Lung (tissue), 11 donors: ENCODE measurements at regions not wholly inside any gene's neighbourhood (a gene's known extent, or its start where the extent isn't known, plus 50 kb on each side); places are given as distances from the start of the nearest gene placed in this dataset.
"Not testable (repeated sequence)": the region's sequence is repeated elsewhere in the genome, so short reads cannot be mapped to it uniquely, and the experiment has no call there.

Experiments used
- ATAC-seq: fragments of 200-7000 bp; cut with Tn5 transposase; one replicate; pipeline ENCODE4 v1.9.1; 2020; ENCODE audit warnings: moderate number of reproducible peaks; ENCODE audit not compliant: insufficient read depth, low FRiP score
- DNase-seq, 3 donors: peaks; one replicate each; pipeline ENCODE4 v3.0.0-alpha.2; 2013 to 2017
- H3K27ac ChIP-seq, 2 donors: one replicate each; pipeline ENCODE4 v1.5.1; 2013; ENCODE audit warnings: mild to moderate bottlenecking in 2 of 2, moderate library complexity in 2 of 2, control low read depth in 1 of 2, inconsistent platforms in 1 of 2, low read depth in 1 of 2, low read length in 1 of 2
- H3K27me3 ChIP-seq, 3 donors: one replicate each; pipeline ENCODE4 v1.5.1; 2013; ENCODE audit warnings: low read length in 2 of 3; ENCODE audit not compliant: control insufficient read depth in 3 of 3, insufficient read depth in 3 of 3
- H3K36me3 ChIP-seq, 4 donors: one replicate each; pipeline ENCODE4 v1.5.1; 2013; ENCODE audit warnings: low read length in 4 of 4, mild to moderate bottlenecking in 1 of 4, moderate library complexity in 1 of 4; ENCODE audit not compliant: control insufficient read depth in 4 of 4, insufficient read depth in 4 of 4
- H3K4me1 ChIP-seq, 5 donors: one replicate each; pipeline ENCODE4 v1.5.1; 2013; ENCODE audit warnings: low read length in 5 of 5, mild to moderate bottlenecking in 2 of 5, moderate library complexity in 1 of 5; ENCODE audit not compliant: control insufficient read depth in 5 of 5, insufficient read depth in 5 of 5
- H3K4me3 ChIP-seq: one replicate; pipeline ENCODE4 v1.5.1; 2013; ENCODE audit warnings: mild to moderate bottlenecking, control low read depth, moderate library complexity
- H3K9ac ChIP-seq, 2 donors: one replicate each; pipeline ENCODE4 v1.5.1; 2013; ENCODE audit warnings: low read length in 2 of 2, control low read depth in 1 of 2; ENCODE audit not compliant: insufficient read depth in 1 of 2
- H3K9me3 ChIP-seq, 4 donors: one replicate each; pipeline ENCODE4 v1.5.1; 2013; ENCODE audit warnings: low read length in 3 of 4, mild to moderate bottlenecking in 1 of 4, moderate library complexity in 1 of 4; ENCODE audit not compliant: control insufficient read depth in 4 of 4, insufficient read depth in 3 of 4
- WGBS, 2 donors: extraction: QIAGEN DNeasy Blood & Tissue Kit; methylation state at CpG; one replicate each; pipeline ENCODE4 v1.1.7; 2013; 5-methylcytosine and 5-hydroxymethylcytosine counted together
- TF ChIP-seq, protein P1 (sequence below): IDR thresholded peaks from 2 replicates; pipeline ENCODE4 v1.5.1; 2012; ENCODE audit warnings: mild to moderate bottlenecking; ENCODE audit errors: control extremely low read depth, extremely low read depth
- donor health status: control.
- donor health status: control.
- donor health status: Bipolar disorder and iron deficiency.
- donor health status: healthy.
- donor health status: DM: yes; HTN: yes; CAD: no.

DNA sequence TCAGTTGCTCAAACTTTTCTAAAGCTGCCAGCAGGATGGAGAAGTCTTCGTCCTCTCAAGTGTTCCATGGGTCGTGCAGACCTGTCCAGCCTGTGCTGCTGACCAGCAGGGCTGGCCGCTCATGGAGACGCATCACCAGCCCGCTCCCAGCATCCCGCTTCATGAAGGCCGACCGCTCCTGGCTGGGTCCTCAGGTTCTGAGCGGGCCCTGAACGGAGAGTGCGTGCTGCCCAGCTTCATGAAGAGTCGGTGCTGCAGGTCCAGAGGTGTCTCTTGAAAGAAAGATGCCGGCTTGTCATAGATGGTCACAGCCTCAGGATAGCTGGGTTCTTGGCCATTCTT, 75.8 kb upstream of the KCNAB1 start:
- 94 to 98% methylated on average over 13 of the region's 13 CpGs for WGBS, 2 donors
- ATAC-seq = no peak
- H3K27me3 ChIP-seq = no peaks in the 10 kb centered on the region
- no peak overlapping the region for H3K4me3 ChIP-seq
- DNase-seq = no peak
- no peaks in the 10 kb centered on the region for H3K36me3 ChIP-seq
- TF ChIP-seq, protein P1, sequence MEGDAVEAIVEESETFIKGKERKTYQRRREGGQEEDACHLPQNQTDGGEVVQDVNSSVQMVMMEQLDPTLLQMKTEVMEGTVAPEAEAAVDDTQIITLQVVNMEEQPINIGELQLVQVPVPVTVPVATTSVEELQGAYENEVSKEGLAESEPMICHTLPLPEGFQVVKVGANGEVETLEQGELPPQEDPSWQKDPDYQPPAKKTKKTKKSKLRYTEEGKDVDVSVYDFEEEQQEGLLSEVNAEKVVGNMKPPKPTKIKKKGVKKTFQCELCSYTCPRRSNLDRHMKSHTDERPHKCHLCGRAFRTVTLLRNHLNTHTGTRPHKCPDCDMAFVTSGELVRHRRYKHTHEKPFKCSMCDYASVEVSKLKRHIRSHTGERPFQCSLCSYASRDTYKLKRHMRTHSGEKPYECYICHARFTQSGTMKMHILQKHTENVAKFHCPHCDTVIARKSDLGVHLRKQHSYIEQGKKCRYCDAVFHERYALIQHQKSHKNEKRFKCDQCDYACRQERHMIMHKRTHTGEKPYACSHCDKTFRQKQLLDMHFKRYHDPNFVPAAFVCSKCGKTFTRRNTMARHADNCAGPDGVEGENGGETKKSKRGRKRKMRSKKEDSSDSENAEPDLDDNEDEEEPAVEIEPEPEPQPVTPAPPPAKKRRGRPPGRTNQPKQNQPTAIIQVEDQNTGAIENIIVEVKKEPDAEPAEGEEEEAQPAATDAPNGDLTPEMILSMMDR = no peak
- no peaks in the 10 kb centered on the region for H3K4me1 ChIP-seq
- peaks cover 0 to 2% (median 0%) of the 10 kb centered on the region in 4 donors for H3K9me3 ChIP-seq
- no peak overlapping the region for H3K9ac ChIP-seq
- H3K27ac ChIP-seq = no peak overlapping the region

DNA sequence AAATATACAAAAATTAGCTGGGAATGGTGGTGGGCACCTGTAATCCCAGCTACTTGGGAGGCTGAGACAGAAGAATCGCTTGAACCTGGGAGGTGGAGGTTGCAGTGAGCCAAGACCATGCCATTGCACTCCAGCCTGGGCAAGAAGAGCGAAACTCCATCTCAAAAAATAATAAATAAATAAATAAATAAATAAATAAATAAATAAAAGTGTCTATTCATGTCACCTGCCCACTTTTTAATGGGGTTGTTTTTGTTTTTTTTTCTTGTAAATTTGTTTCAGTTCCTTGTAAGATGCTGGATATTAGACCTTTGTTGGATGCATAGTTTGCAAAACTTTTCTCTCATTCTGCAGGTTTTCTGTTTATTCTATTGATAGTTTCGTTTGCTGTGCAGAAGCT, 71.9 kb upstream of the KCNAB1 start:
- DNase-seq, H3K9ac ChIP-seq: not testable (repeated sequence)
- WGBS, 2 donors = 86 to 95% methylated on average over 3 of the region's 3 CpGs

DNA sequence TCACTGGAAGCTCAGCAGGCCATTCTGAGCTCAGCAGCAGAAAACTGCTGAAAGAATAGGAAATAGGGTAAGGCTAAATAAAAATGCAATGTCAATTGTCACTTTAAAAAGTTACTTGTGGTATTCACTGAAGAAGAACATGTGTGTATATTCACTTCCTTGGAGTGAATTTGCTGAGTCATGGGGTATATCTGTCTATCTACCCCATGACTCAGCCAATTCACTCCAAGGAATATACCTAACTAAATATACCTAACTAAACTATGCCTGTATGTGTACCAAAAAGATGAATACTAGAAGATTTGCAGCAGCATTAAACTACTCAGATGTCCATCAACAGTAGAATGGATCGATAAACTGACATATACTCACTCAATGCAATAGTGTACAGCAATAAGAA, 69.5 kb upstream of the KCNAB1 start:
- DNase-seq = no peak
- TF ChIP-seq, protein P1 = no peak
- Histone ChIP-seq H3K27me3 (no peaks in the 10 kb centered on the region), H3K9ac (no peak overlapping the region), H3K27ac (no peak overlapping the region), H3K9me3 (peaks cover 0 to 4% (median 0%) of the 10 kb centered on the region in 4 donors), H3K36me3 (no peaks in the 10 kb centered on the region), H3K4me3 (no peak overlapping the region), H3K4me1 (no peaks in the 10 kb centered on the region)
- WGBS, 2 donors = 97 to 98% methylated on average over 1 of the region's 1 CpG
- ATAC-seq = no peak

More for the DNA sequence above, 71.9 kb upstream of the KCNAB1 start:
- H3K4me3 ChIP-seq, H3K36me3 ChIP-seq, ATAC-seq, H3K4me1 ChIP-seq, H3K27me3 ChIP-seq, H3K27ac ChIP-seq, H3K9me3 ChIP-seq: not testable (repeated sequence)

DNA sequence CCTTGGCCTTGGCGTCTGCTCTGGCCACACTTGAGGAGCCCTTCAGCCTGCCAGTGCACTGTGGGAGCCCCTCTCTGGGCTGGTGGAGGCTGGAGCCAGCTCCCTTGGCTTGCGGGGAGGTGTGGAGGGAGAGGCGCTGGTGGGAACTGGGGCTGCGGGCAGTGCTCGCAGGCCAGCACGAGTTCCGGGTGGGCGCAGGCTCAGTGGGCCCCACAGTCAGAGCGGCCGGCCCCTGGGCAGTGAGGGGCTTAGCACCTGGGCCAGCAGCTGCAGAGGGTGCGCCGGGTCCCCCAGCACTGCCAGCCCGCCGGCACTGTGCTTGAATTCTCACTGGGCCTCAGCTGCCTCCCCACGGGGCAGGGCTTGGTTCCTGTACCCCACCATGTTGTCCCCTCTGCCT, 68.7 kb upstream of the KCNAB1 start:
- TF ChIP-seq, protein P1 = no peak
- H3K36me3 ChIP-seq = no peaks in the 10 kb centered on the region
- no peak overlapping the region for H3K4me3 ChIP-seq
- ATAC-seq = no peak
- H3K27ac ChIP-seq = no peak overlapping the region
- WGBS, 2 donors = 97 to 99% methylated on average over 13 to 15 of the region's 15 CpGs
- no peak overlapping the region for H3K9ac ChIP-seq
- no peaks in the 10 kb centered on the region for H3K27me3 ChIP-seq
- DNase-seq = no peak
- H3K9me3 ChIP-seq = peaks cover 0 to 4% (median 0%) of the 10 kb centered on the region in 4 donors
- no peaks in the 10 kb centered on the region for H3K4me1 ChIP-seq
